H1 (cell line): ENCODE measurements at regions not wholly inside any gene's neighbourhood (a gene's known extent, or its start where the extent isn't known, plus 50 kb on each side); places are given as distances from the start of the nearest gene placed in this dataset.

Experiments used
- POLR2A ChIP-seq, 2 experiments: IDR thresholded peaks; 1 replicate in 1 of 2; 2 replicates in 1 of 2; pipeline ENCODE4 v1.6.1; 2011; ENCODE audit warnings: low read depth in 2 of 2, low read length in 2 of 2, mild to moderate bottlenecking in 2 of 2; ENCODE audit errors: control extremely low read depth in 1 of 2
- TEAD4 ChIP-seq: IDR thresholded peaks from 2 replicates; pipeline ENCODE4 v1.6.1; 2012; ENCODE audit warnings: low read depth, low read length, inconsistent platforms, mixed read lengths

DNA sequence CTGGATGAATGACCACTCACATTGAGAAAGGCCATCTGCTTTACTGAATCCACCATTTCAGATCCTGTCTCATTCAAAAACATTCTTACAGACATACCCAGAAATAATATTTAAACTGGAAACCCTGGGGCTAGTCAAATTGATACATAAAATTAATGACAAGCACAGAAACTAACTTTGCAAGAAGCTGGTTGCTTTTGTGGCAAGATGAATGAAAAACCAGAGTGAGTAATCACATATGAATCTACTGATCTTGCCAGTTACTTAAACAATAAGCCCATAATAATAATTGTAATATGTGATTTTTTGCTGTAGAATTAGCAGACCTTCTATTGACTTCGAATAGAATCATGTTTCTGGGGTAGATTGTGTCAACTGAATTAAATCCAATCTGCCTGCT is 235.1 kb downstream of the PPARGC1A start (continued):
- TF ChIP-seq TEAD4 (no peak), POLR2A (IDR thresholded peaks at IDR 0.05; ENCODE audit: control extremely low read depth in 1 of 2, low read depth in 2 of 2, low read length in 2 of 2) (no peak)
